Sigmoid colon (tissue), 6 donors: ENCODE measurements at regions not wholly inside any gene's neighbourhood (a gene's known extent, or its start where the extent isn't known, plus 50 kb on each side); places are given as distances from the start of the nearest gene placed in this dataset.

ENCODE experiments used
- DNase-seq: peaks from one replicate; pipeline ENCODE4 v3.0.0-alpha.2; 2019
- H3K27ac ChIP-seq, 4 donors: fragments of 200-600 bp; sonication (generic); one replicate each; pipeline ENCODE4 v1.5.1; 2016 to 2019; ENCODE audit warnings: mild to moderate bottlenecking in 1 of 4
- H3K27me3 ChIP-seq, 3 donors: fragments of 200-600 bp; sonication (generic); one replicate each; pipeline ENCODE4 v1.5.1; 2019; ENCODE audit warnings: mild to moderate bottlenecking in 1 of 3
- H3K36me3 ChIP-seq, 4 donors: fragments of 200-600 bp; sonication (generic); one replicate each; pipeline ENCODE4 v1.5.1; 2016 to 2019
- H3K4me1 ChIP-seq, 4 donors: fragments of 200-600 bp; sonication (generic); one replicate each; pipeline ENCODE4 v1.5.1; 2017 to 2019
- H3K4me3 ChIP-seq, 4 donors: fragments of 200-600 bp; sonication (generic); one replicate each; pipeline ENCODE4 v1.5.1; 2017 to 2019; ENCODE audit warnings: mild to moderate bottlenecking in 2 of 4, moderate library complexity in 1 of 4
- H3K9me3 ChIP-seq, 4 donors: fragments of 200-600 bp in 3 of 4; sonication (generic) in 3 of 4; one replicate each; pipeline versions ENCODE4 v1.5.1 to v1.6.1; 2013 to 2019
- CTCF ChIP-seq, 4 experiments: fragments of 450-650 bp in 3 of 4; fragments of 200-600 bp in 1 of 4; IDR thresholded peaks; one replicate each; pipeline ENCODE4 v1.5.1; 2016 to 2019; ENCODE audit warnings: antibody characterized with exemption in 4 of 4, mild to moderate bottlenecking in 3 of 4, moderate library complexity in 2 of 4
- EP300 ChIP-seq, 4 donors: sonication (generic); formaldehyde crosslinking; IDR thresholded peaks; one replicate each; pipeline ENCODE4 v1.6.1; 2017; ENCODE audit warnings: antibody characterized with exemption in 4 of 4
- POLR2A ChIP-seq, 2 donors: fragments of 450-650 bp; IDR thresholded peaks; one replicate each; pipeline ENCODE4 v1.6.1; 2016; ENCODE audit warnings: antibody characterized with exemption in 2 of 2, mild to moderate bottlenecking in 2 of 2, moderate library complexity in 2 of 2
- POLR2AphosphoS5 ChIP-seq, 4 donors: sonication (generic); formaldehyde crosslinking; IDR thresholded peaks; one replicate each; pipeline ENCODE4 v1.6.1; 2017; ENCODE audit warnings: antibody characterized with exemption in 4 of 4
- WGBS, 2 donors: extraction: QIAGEN DNeasy Blood & Tissue Kit; methylation state at CpG; one replicate each; pipeline ENCODE4 v1.1.7; 2013; 5-methylcytosine and 5-hydroxymethylcytosine counted together
- intact Hi-C: fragments of 100-400 bp; cut with DNase I; formaldehyde crosslinking; loops from one replicate; pipeline ENCODE4 v1.15.1; 2023
- donor health status: healthy with polysubstance abuse.
- donor health status: healthy.

- Histone ChIP-seq H3K36me3 (no peaks in the 10 kb centered on the region), H3K4me3 (no peak overlapping the region), H3K27ac (no peak overlapping the region), H3K27me3 (no peaks in the 10 kb centered on the region), H3K4me1 (no peaks in the 10 kb centered on the region), H3K9me3 (no peaks in the 10 kb centered on the region)
- intact Hi-C loops = no loop called here
- WGBS, 2 donors = 63 to 85% methylated on average over 1 of the region's 1 CpG
- no peak for TF ChIP-seq EP300 (IDR thresholded peaks at IDR 0.05)
- no peak for TF ChIP-seq POLR2A (IDR thresholded peaks at IDR 0.05)
- no peak for TF ChIP-seq POLR2AphosphoS5 (IDR thresholded peaks at IDR 0.05)
- TF ChIP-seq CTCF (IDR thresholded peaks at IDR 0.05) = no peak
- no peak for DNase-seq
Measured at GRCh38 chr20:18913701-18914100, 100.1 kb downstream of the SCP2D1 start.

GRCh38 chr20:18914796-18915195, 101.2 kb downstream of the SCP2D1 start:
- Histone ChIP-seq H3K4me3 (no peak overlapping the region), H3K27ac (no peak overlapping the region), H3K27me3 (no peaks in the 10 kb centered on the region), H3K36me3 (no peaks in the 10 kb centered on the region), H3K9me3 (no peaks in the 10 kb centered on the region), H3K4me1 (no peaks in the 10 kb centered on the region)
- TF ChIP-seq POLR2AphosphoS5 (IDR thresholded peaks at IDR 0.05) (no peak), CTCF (IDR thresholded peaks at IDR 0.05) (no peak), POLR2A (IDR thresholded peaks at IDR 0.05) (no peak), EP300 (IDR thresholded peaks at IDR 0.05) (no peak)
- 74 to 81% methylated on average over 2 of the region's 2 CpGs for WGBS, 2 donors
- DNase-seq = no peak
- intact Hi-C loops = no loop called here

- no peak overlapping the region for H3K27ac ChIP-seq
- H3K36me3 ChIP-seq = no peaks in the 10 kb centered on the region
- intact Hi-C loops = no loop called here
- no peak for TF ChIP-seq EP300 (IDR thresholded peaks at IDR 0.05)
- TF ChIP-seq POLR2AphosphoS5 (IDR thresholded peaks at IDR 0.05) = no peak
- TF ChIP-seq POLR2A (IDR thresholded peaks at IDR 0.05) = no peak
- TF ChIP-seq CTCF (IDR thresholded peaks at IDR 0.05) = no peak
- no peak for DNase-seq
- H3K27me3 ChIP-seq = no peaks in the 10 kb centered on the region
- H3K9me3 ChIP-seq = no peaks in the 10 kb centered on the region
- no peak overlapping the region for H3K4me3 ChIP-seq
- H3K4me1 ChIP-seq = no peaks in the 10 kb centered on the region
- WGBS, 2 donors = 83 to 84% methylated on average over 6 of the region's 6 CpGs
Measured at GRCh38 chr20:18916886-18917750, 103.5 kb downstream of the SCP2D1 start.

GRCh38 chr20:18919996-18920395, 106.4 kb downstream of the SCP2D1 start:
- Histone ChIP-seq H3K9me3 (no peaks in the 10 kb centered on the region), H3K27me3 (no peaks in the 10 kb centered on the region), H3K36me3 (no peaks in the 10 kb centered on the region), H3K27ac (no peak overlapping the region), H3K4me3 (no peak overlapping the region), H3K4me1 (no peaks in the 10 kb centered on the region)
- intact Hi-C loops = no loop called here
- 89 to 92% methylated on average over 3 of the region's 3 CpGs for WGBS, 2 donors
- no peak for DNase-seq
- TF ChIP-seq POLR2AphosphoS5 (IDR thresholded peaks at IDR 0.05) (no peak), EP300 (IDR thresholded peaks at IDR 0.05) (no peak), POLR2A (IDR thresholded peaks at IDR 0.05) (no peak), CTCF (IDR thresholded peaks at IDR 0.05) (no peak)
